Ascending aorta (tissue), 2 donors: ENCODE measurements at regions not wholly inside any gene's neighbourhood (a gene's known extent, or its start where the extent isn't known, plus 50 kb on each side); places are given as distances from the start of the nearest gene placed in this dataset.

Experiments
- DNase-seq, 2 donors: peaks; one replicate each; pipeline ENCODE4 v3.0.0-alpha.2; 2019; ENCODE audit warnings: low spot score in 2 of 2
- H3K27ac ChIP-seq, 2 donors: fragments of 200-600 bp; sonication (generic); one replicate each; pipeline ENCODE4 v1.5.1; 2016 to 2017; ENCODE audit warnings: mild to moderate bottlenecking in 1 of 2
- H3K27me3 ChIP-seq: fragments of 200-600 bp; sonication (generic); one replicate; pipeline ENCODE4 v1.5.1; 2017
- H3K36me3 ChIP-seq, 2 donors: fragments of 200-600 bp; sonication (generic); one replicate each; pipeline ENCODE4 v1.5.1; 2016
- H3K4me1 ChIP-seq, 2 donors: fragments of 200-600 bp; sonication (generic); one replicate each; pipeline ENCODE4 v1.5.1; 2016 to 2017; ENCODE audit warnings: mild to moderate bottlenecking in 1 of 2
- H3K4me3 ChIP-seq, 2 donors: fragments of 200-600 bp; sonication (generic); one replicate each; pipeline ENCODE4 v1.5.1; 2016 to 2017; ENCODE audit warnings: mild to moderate bottlenecking in 1 of 2
- H3K9me3 ChIP-seq, 2 donors: fragments of 200-600 bp; sonication (generic); one replicate each; pipeline ENCODE4 v1.5.1; 2016
- CTCF ChIP-seq, 3 experiments: fragments of 200-600 bp in 2 of 3; fragments of 450-650 bp in 1 of 3; sonication (generic) in 2 of 3; IDR thresholded peaks; one replicate each; pipeline ENCODE4 v1.5.1; 2016 to 2019; ENCODE audit warnings: antibody characterized with exemption in 3 of 3, mild to moderate bottlenecking in 1 of 3, moderate library complexity in 1 of 3
- intact Hi-C: fragments of 100-400 bp; cut with DNase I; formaldehyde crosslinking; loops from one replicate; pipeline ENCODE4 v1.15.1; 2023

- intact Hi-C loops: no loop called here
- Histone ChIP-seq H3K27ac (no peak overlapping the region), H3K27me3 (no peaks in the 10 kb centered on the region), H3K36me3 (no peaks in the 10 kb centered on the region), H3K4me3 (no peak overlapping the region), H3K4me1 (no peaks in the 10 kb centered on the region), H3K9me3 (no peaks in the 10 kb centered on the region)
- DNase-seq: no peak
- no peak for TF ChIP-seq CTCF (IDR thresholded peaks at IDR 0.05)
These were observed 561.3 kb upstream of the WWC1 start for GRCh38 chr5:167730121-167730520.

- Histone ChIP-seq H3K4me3 (no peak overlapping the region), H3K36me3 (no peaks in the 10 kb centered on the region)
- intact Hi-C loops: no loop called here
These were observed 560.8 kb upstream of the WWC1 start for GRCh38 chr5:167730656-167731055.

GRCh38 chr5:167731951-167732350, 559.5 kb upstream of the WWC1 start:
- H3K4me1 ChIP-seq: no peaks in the 10 kb centered on the region
- intact Hi-C loops: no loop called here
- H3K27me3 ChIP-seq: no peaks in the 10 kb centered on the region
- no peak overlapping the region for H3K4me3 ChIP-seq
- H3K9me3 ChIP-seq: no peaks in the 10 kb centered on the region
- H3K27ac ChIP-seq: no peak overlapping the region
- TF ChIP-seq CTCF (IDR thresholded peaks at IDR 0.05): no peak
- no peaks in the 10 kb centered on the region for H3K36me3 ChIP-seq
- no peak for DNase-seq

More at GRCh38 chr5:167730656-167731055, 560.8 kb upstream of the WWC1 start:
- Histone ChIP-seq H3K9me3 (no peaks in the 10 kb centered on the region), H3K27me3 (no peaks in the 10 kb centered on the region), H3K27ac (no peak overlapping the region), H3K4me1 (no peaks in the 10 kb centered on the region)
- TF ChIP-seq CTCF (IDR thresholded peaks at IDR 0.05): no peak
- no peak for DNase-seq

GRCh38 chr5:167732499-167732898, 558.9 kb upstream of the WWC1 start:
- H3K36me3 ChIP-seq: no peaks in the 10 kb centered on the region
- no peak overlapping the region for H3K27ac ChIP-seq
- no peaks in the 10 kb centered on the region for H3K4me1 ChIP-seq
- DNase-seq: no peak
- H3K9me3 ChIP-seq: no peaks in the 10 kb centered on the region
- H3K27me3 ChIP-seq: no peaks in the 10 kb centered on the region
- intact Hi-C loops: no loop called here
- H3K4me3 ChIP-seq: no peak overlapping the region
- TF ChIP-seq CTCF (IDR thresholded peaks at IDR 0.05): no peak

- no peaks in the 10 kb centered on the region for H3K27me3 ChIP-seq
- no peak for DNase-seq
- no peaks in the 10 kb centered on the region for H3K9me3 ChIP-seq
- no peaks in the 10 kb centered on the region for H3K36me3 ChIP-seq
- H3K27ac ChIP-seq: no peak overlapping the region
- intact Hi-C loops: no loop called here
- no peaks in the 10 kb centered on the region for H3K4me1 ChIP-seq
- no peak overlapping the region for H3K4me3 ChIP-seq
- no peak for TF ChIP-seq CTCF (IDR thresholded peaks at IDR 0.05)
These were observed 554.5 kb upstream of the WWC1 start for GRCh38 chr5:167736992-167737391.
